ENCODE measurements at regions not wholly inside any gene's neighbourhood (a gene's known extent, or its start where the extent isn't known, plus 50 kb on each side); places are given as distances from the start of the nearest gene placed in this dataset.

- TF ChIP-seq CTCF (IDR thresholded peaks at IDR 0.05) (no peak), EZH2 (IDR thresholded peaks at IDR 0.05) (no peak)
These were observed 56.2 kb upstream of the ARID1B start for GRCh38 chr6:156720691-156721685.

All from neural progenitor cell (in vitro differentiated cells).